Adrenal gland (tissue), 9 donors: ENCODE measurements at regions not wholly inside any gene's neighbourhood (a gene's known extent, or its start where the extent isn't known, plus 50 kb on each side); places are given as distances from the start of the nearest gene placed in this dataset.
A peak's percentile ranks its signal among the peaks of the same experiment; 100 is the strongest.

Experiments used
- DNase-seq, 7 donors: peaks; one replicate each; pipeline ENCODE4 v3.0.0-alpha.2; 2019 to 2020
- H3K27ac ChIP-seq, 5 donors: fragments of 200-600 bp; sonication (generic) in 4 of 5; 1 replicate in 3 of 5; 2 replicates in 2 of 5; pipeline versions ENCODE4 v1.5.1 to v1.8.0; 2016 to 2020; ENCODE audit warnings: mild to moderate bottlenecking in 1 of 5
- H3K27me3 ChIP-seq: fragments of 200-600 bp; 2 replicates; pipeline ENCODE4 v1.8.0; 2021
- H3K36me3 ChIP-seq, 2 donors: fragments of 200-600 bp; replicated peaks in 1 of 2; 1 replicate in 1 of 2; 2 replicates in 1 of 2; pipeline versions ENCODE4 v1.5.1 to v1.8.0; 2018 to 2022
- H3K4me1 ChIP-seq, 2 donors: fragments of 200-600 bp; replicated peaks in 1 of 2; 1 replicate in 1 of 2; 2 replicates in 1 of 2; pipeline versions ENCODE4 v1.5.1 to v1.8.0; 2018 to 2021
- H3K4me3 ChIP-seq, 4 donors: fragments of 200-600 bp; sonication (generic) in 3 of 4; one replicate each; pipeline ENCODE4 v1.5.1; 2016 to 2018
- H3K9me3 ChIP-seq, 3 donors: fragments of 200-600 bp; sonication (generic) in 1 of 3; replicated peaks in 1 of 3; 1 replicate in 2 of 3; 2 replicates in 1 of 3; pipeline versions ENCODE4 v1.5.1 to v1.8.0; 2016 to 2021
- CTCF ChIP-seq, 6 experiments: fragments of 450-650 bp in 4 of 6; fragments of 200-600 bp in 2 of 6; sonication (generic) in 1 of 6; IDR thresholded peaks; 1 replicate in 5 of 6; 2 replicates in 1 of 6; pipeline versions ENCODE4 v1.5.1 to v1.8.0; 2016 to 2021; ENCODE audit warnings: antibody characterized with exemption in 6 of 6, mild to moderate bottlenecking in 2 of 6, moderate library complexity in 1 of 6
- POLR2A ChIP-seq, 2 donors: fragments of 450-650 bp; IDR thresholded peaks; one replicate each; pipeline ENCODE4 v1.6.1; 2017; ENCODE audit warnings: antibody characterized with exemption in 2 of 2, mild to moderate bottlenecking in 2 of 2, moderate library complexity in 1 of 2
- WGBS, 4 donors: extraction: QIAGEN DNeasy Blood & Tissue Kit in 2 of 4; methylation state at CpG; one replicate each; pipeline versions ENCODE4 v1.1.5 to v1.1.7; 2013 to 2017; 5-methylcytosine and 5-hydroxymethylcytosine counted together
- intact Hi-C, 2 donors: fragments of 100-400 bp; cut with DNase I; formaldehyde crosslinking; loops; one replicate each; pipeline versions ENCODE4 v1.14.1 to v1.15.0; 2022 to 2023
- donor health status: healthy with polysubstance abuse.
- donor health status: Bipolar disorder and iron deficiency.
- donor health status: DM: yes; HTN: yes; CAD: no.
- donor health status: DM: no; HTN: no; CAD: no.
- donor health status: DM: no; HTN: no; CAD: no.

GRCh38 chr6:144434308-144434990 lies 149.3 kb downstream of the UTRN start:
- peak in 6 of 7 donors; percentile 55 to 76 (median 64) for DNase-seq
- Histone ChIP-seq H3K4me1 (peaks cover 0 to 22% of the 10 kb centered on the region in 2 donors), H3K9me3 (no peaks in the 10 kb centered on the region), H3K27me3 (no peaks in the 10 kb centered on the region), H3K27ac (peak overlapping the region in 3 of 5 donors; percentile 10 to 27 (median 24)), H3K4me3 (no peak overlapping the region), H3K36me3 (peaks cover 0 to 40% of the 10 kb centered on the region in 2 donors)
- TF ChIP-seq POLR2A (IDR thresholded peaks at IDR 0.05) (no peak), CTCF (IDR thresholded peaks at IDR 0.05) (no peak)
- 75 to 79% (median 76%) methylated on average over 6 of the region's 6 CpGs for WGBS, 4 donors
- intact Hi-C loops, result no loop called here

DNA sequence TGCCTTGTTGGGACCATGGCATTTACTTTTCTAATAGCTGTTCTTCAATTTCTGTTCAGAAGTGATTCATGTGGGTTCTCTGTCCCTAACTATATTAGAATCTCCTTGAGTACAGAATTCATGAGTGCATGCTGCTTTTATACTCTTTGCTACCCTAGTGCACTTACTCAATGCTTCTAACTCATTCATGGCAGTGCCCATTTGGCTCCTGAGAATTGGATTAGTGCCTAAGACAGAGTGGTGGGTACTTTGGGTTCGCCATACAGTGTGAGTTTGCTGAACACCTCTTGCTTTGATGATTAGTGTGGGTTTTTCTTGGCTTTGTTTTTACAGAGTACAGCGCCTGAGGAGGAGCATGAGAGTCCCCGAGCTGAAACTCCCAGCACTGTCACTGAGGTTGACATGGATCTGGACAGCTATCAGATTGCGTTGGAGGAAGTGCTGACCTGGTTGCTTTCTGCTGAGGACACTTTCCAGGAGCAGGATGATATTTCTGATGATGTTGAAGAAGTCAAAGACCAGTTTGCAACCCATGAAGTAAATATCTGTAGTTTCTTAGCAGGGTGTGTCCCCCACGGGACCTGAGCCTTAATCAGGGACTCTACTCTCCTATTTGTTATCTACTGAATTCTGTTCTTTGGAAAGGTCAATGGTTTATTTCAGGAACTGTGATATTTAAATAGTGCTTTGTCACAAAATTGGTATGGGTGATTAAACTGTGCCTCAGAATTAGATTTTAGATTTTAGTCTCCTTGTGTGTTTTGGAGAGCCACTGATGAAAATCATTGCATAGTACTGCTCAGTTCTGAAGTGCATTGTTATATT lies 150.7 kb downstream of the UTRN start:
- peak overlapping the region in 2 of 5 donors; percentile 10 to 27 for H3K27ac ChIP-seq
- peaks cover 0 to 52% of the 10 kb centered on the region in 2 donors for H3K36me3 ChIP-seq
- intact Hi-C loops, result no loop called here

GRCh38 chr6:144437105-144437504 lies 152.0 kb downstream of the UTRN start:
- intact Hi-C loops, result no loop called here
- TF ChIP-seq CTCF (IDR thresholded peaks at IDR 0.05), result no peak
- no peak for TF ChIP-seq POLR2A (IDR thresholded peaks at IDR 0.05)
- Histone ChIP-seq H3K27ac (no peak overlapping the region), H3K4me1 (peaks cover 0 to 22% of the 10 kb centered on the region in 2 donors), H3K36me3 (peaks cover 0 to 53% of the 10 kb centered on the region in 2 donors), H3K9me3 (no peaks in the 10 kb centered on the region), H3K27me3 (no peaks in the 10 kb centered on the region), H3K4me3 (no peak overlapping the region)
- 93 to 99% (median 98%) methylated on average over 4 of the region's 4 CpGs for WGBS, 4 donors
- no peak for DNase-seq

More for the DNA sequence above, 150.7 kb downstream of the UTRN start:
- Histone ChIP-seq H3K27me3 (no peaks in the 10 kb centered on the region), H3K9me3 (no peaks in the 10 kb centered on the region), H3K4me3 (no peak overlapping the region), H3K4me1 (peaks cover 0 to 22% of the 10 kb centered on the region in 2 donors)
- no peak for DNase-seq
- 72 to 79% (median 78%) methylated on average over 5 of the region's 5 CpGs for WGBS, 4 donors
- TF ChIP-seq POLR2A (IDR thresholded peaks at IDR 0.05), result no peak
- TF ChIP-seq CTCF (IDR thresholded peaks at IDR 0.05), result no peak

- intact Hi-C loops, result no loop called here
- WGBS, 4 donors, result 85 to 97% (median 91%) methylated on average over 1 of the region's 1 CpG
Measured at GRCh38 chr6:144438103-144438502, 153.0 kb downstream of the UTRN start.

More at GRCh38 chr6:144438103-144438502, 153.0 kb downstream of the UTRN start:
- no peak for TF ChIP-seq CTCF (IDR thresholded peaks at IDR 0.05)
- TF ChIP-seq POLR2A (IDR thresholded peaks at IDR 0.05), result no peak
- peaks cover 0 to 55% of the 10 kb centered on the region in 2 donors for H3K36me3 ChIP-seq
- no peak for DNase-seq
- H3K9me3 ChIP-seq, result no peaks in the 10 kb centered on the region
- H3K27me3 ChIP-seq, result no peaks in the 10 kb centered on the region
- no peak overlapping the region for H3K27ac ChIP-seq
- H3K4me3 ChIP-seq, result no peak overlapping the region
- peaks cover 0 to 22% of the 10 kb centered on the region in 2 donors for H3K4me1 ChIP-seq
